ENCODE measurements at regions not wholly inside any gene's neighbourhood (a gene's known extent, or its start where the extent isn't known, plus 50 kb on each side); places are given as distances from the start of the nearest gene placed in this dataset.

GRCh38 chr20:55010761-55011160 lies 535.4 kb downstream of the DOK5 start:
- TF ChIP-seq EZH2 (IDR thresholded peaks at IDR 0.05; ENCODE audit: borderline replicate concordance, insufficient read depth, low read depth, low read length, poor library complexity, severe bottlenecking), result no peak
- TF ChIP-seq CTCF (IDR thresholded peaks at IDR 0.05), result no peak
- no peak overlapping the region for H3K4me3 Mint-ChIP-seq
- WGBS (ENCODE audit: insufficient coverage), result no CpG with 5 or more reads among the region's 1 CpG
- Histone ChIP-seq H4K20me1 (ENCODE audit: control insufficient read depth, insufficient read depth, low read length, poor library complexity, severe bottlenecking) (no peaks in the 10 kb centered on the region), H3K27me3 (replicated peaks in 1 of 4; ENCODE audit: control extremely low read depth in 1 of 4, control insufficient read depth in 3 of 4, insufficient read depth in 4 of 4, low read length in 3 of 4) (no peaks in the 10 kb centered on the region), H3K79me2 (ENCODE audit: control insufficient read depth, insufficient read depth, low read length) (no peaks in the 10 kb centered on the region), H3K9me3 (ENCODE audit: control extremely low read depth in 1 of 3, control insufficient read depth in 2 of 3, insufficient read depth in 1 of 3, low read length in 2 of 3) (peaks cover 0 to 4% (median 0%) of the 10 kb centered on the region in 3 donors), H3K4me1 (ENCODE audit: control insufficient read depth in 2 of 2, insufficient read depth in 2 of 2, low read length in 2 of 2) (no peaks in the 10 kb centered on the region), H3K36me3 (replicated peaks in 1 of 2; ENCODE audit: control extremely low read depth in 1 of 2, control insufficient read depth in 1 of 2, extremely low read depth in 1 of 2, insufficient read depth in 2 of 2, low read length in 1 of 2) (no peaks in the 10 kb centered on the region), H3K9ac (ENCODE audit: low read length) (no peak overlapping the region), H3K4me3 (ENCODE audit: control extremely low read depth in 1 of 5, extremely low read depth in 1 of 5, insufficient read depth in 1 of 5, low read depth in 2 of 5, low read length in 4 of 5) (no peak overlapping the region), H3K4me2 (replicated peaks; ENCODE audit: low read depth, low read length, poor library complexity, severe bottlenecking) (no peak overlapping the region), H2AFZ (ENCODE audit: insufficient read depth, low read depth, low read length, poor library complexity, severe bottlenecking) (no peak overlapping the region), H3K27ac (ENCODE audit: low read length in 2 of 2) (no peak overlapping the region)
- no peaks in the 10 kb centered on the region for H3K9me3 Mint-ChIP-seq (ENCODE audit: insufficient read depth)
- H3K27me3 Mint-ChIP-seq, result no peaks in the 10 kb centered on the region
- DNase-seq, result no peak
- H3K4me1 Mint-ChIP-seq, result no peaks in the 10 kb centered on the region
- CTCF ChIA-PET, result no interaction called here
- no peak overlapping the region for H3K27ac Mint-ChIP-seq
- intact Hi-C loops (cut with micrococcal nuclease), result no loop called here
- POLR2A ChIA-PET, result no interaction called here
- ATAC-seq (ENCODE audit: low read depth), result no peak

- ATAC-seq (ENCODE audit: low read depth) (no peak), DNase-seq (no peak)
- Mint-ChIP-seq H3K4me1 (no peaks in the 10 kb centered on the region), H3K9me3 (ENCODE audit: insufficient read depth) (no peaks in the 10 kb centered on the region), H3K27me3 (no peaks in the 10 kb centered on the region), H3K4me3 (no peak overlapping the region), H3K27ac (no peak overlapping the region)
- no peaks in the 10 kb centered on the region for H3K79me2 ChIP-seq (ENCODE audit: control insufficient read depth, insufficient read depth, low read length)
- intact Hi-C loops (cut with micrococcal nuclease), result no loop called here
- H3K9me3 ChIP-seq (ENCODE audit: control extremely low read depth in 1 of 3, control insufficient read depth in 2 of 3, insufficient read depth in 1 of 3, low read length in 2 of 3), result peaks cover 0 to 4% (median 0%) of the 10 kb centered on the region in 3 donors
- no CpG with 5 or more reads among the region's 2 CpGs for WGBS (ENCODE audit: insufficient coverage)
- no peak overlapping the region for H2AFZ ChIP-seq (ENCODE audit: insufficient read depth, low read depth, low read length, poor library complexity, severe bottlenecking)
- H4K20me1 ChIP-seq (ENCODE audit: control insufficient read depth, insufficient read depth, low read length, poor library complexity, severe bottlenecking), result no peaks in the 10 kb centered on the region
- H3K36me3 ChIP-seq (replicated peaks in 1 of 2; ENCODE audit: control extremely low read depth in 1 of 2, control insufficient read depth in 1 of 2, extremely low read depth in 1 of 2, insufficient read depth in 2 of 2, low read length in 1 of 2), result no peaks in the 10 kb centered on the region
- no peak for TF ChIP-seq EZH2 (IDR thresholded peaks at IDR 0.05; ENCODE audit: borderline replicate concordance, insufficient read depth, low read depth, low read length, poor library complexity, severe bottlenecking)
- TF ChIP-seq CTCF (IDR thresholded peaks at IDR 0.05), result no peak
- H3K9ac ChIP-seq (ENCODE audit: low read length), result no peak overlapping the region
- POLR2A ChIA-PET, result no interaction called here
- H3K4me3 ChIP-seq (ENCODE audit: control extremely low read depth in 1 of 5, extremely low read depth in 1 of 5, insufficient read depth in 1 of 5, low read depth in 2 of 5, low read length in 4 of 5), result no peak overlapping the region
- no peak overlapping the region for H3K27ac ChIP-seq (ENCODE audit: low read length in 2 of 2)
- no peaks in the 10 kb centered on the region for H3K27me3 ChIP-seq (replicated peaks in 1 of 4; ENCODE audit: control extremely low read depth in 1 of 4, control insufficient read depth in 3 of 4, insufficient read depth in 4 of 4, low read length in 3 of 4)
- H3K4me1 ChIP-seq (ENCODE audit: control insufficient read depth in 2 of 2, insufficient read depth in 2 of 2, low read length in 2 of 2), result no peaks in the 10 kb centered on the region
- no peak overlapping the region for H3K4me2 ChIP-seq (replicated peaks; ENCODE audit: low read depth, low read length, poor library complexity, severe bottlenecking)
- CTCF ChIA-PET, result no interaction called here
These were observed 533.7 kb downstream of the DOK5 start for GRCh38 chr20:55009066-55009465.
